ENCODE measurements at regions not wholly inside any gene's neighbourhood (a gene's known extent, or its start where the extent isn't known, plus 50 kb on each side); places are given as distances from the start of the nearest gene placed in this dataset.

- TF ChIP-seq SIN3A (IDR thresholded peaks at IDR 0.05; ENCODE audit: borderline replicate concordance, insufficient read depth, low read length) (no peak), REST (IDR thresholded peaks at IDR 0.05; ENCODE audit: insufficient read depth in 1 of 2, low read depth in 2 of 2, low read length in 2 of 2) (no peak), FOXP2 (optimal IDR thresholded peaks at IDR 0.05; ENCODE audit: borderline replicate concordance, extremely low read depth, extremely low read length, insufficient read depth) (no peak), POLR2AphosphoS5 (IDR thresholded peaks at IDR 0.05; ENCODE audit: low read depth, low read length) (no peak), TAF1 (IDR thresholded peaks at IDR 0.05; ENCODE audit: borderline replicate concordance, insufficient read depth, low read length) (no peak)
Measured at GRCh38 chr5:101091902-101092301, 188.8 kb upstream of the ST8SIA4 start.

GRCh38 chr5:101084353-101084752, 181.3 kb upstream of the ST8SIA4 start:
- TF ChIP-seq SIN3A (IDR thresholded peaks at IDR 0.05; ENCODE audit: borderline replicate concordance, insufficient read depth, low read length) (no peak), FOXP2 (optimal IDR thresholded peaks at IDR 0.05; ENCODE audit: borderline replicate concordance, extremely low read depth, extremely low read length, insufficient read depth) (no peak), TAF1 (IDR thresholded peaks at IDR 0.05; ENCODE audit: borderline replicate concordance, insufficient read depth, low read length) (no peak), POLR2AphosphoS5 (IDR thresholded peaks at IDR 0.05; ENCODE audit: low read depth, low read length) (no peak), REST (IDR thresholded peaks at IDR 0.05; ENCODE audit: insufficient read depth in 1 of 2, low read depth in 2 of 2, low read length in 2 of 2) (no peak)

- TF ChIP-seq POLR2AphosphoS5 (IDR thresholded peaks at IDR 0.05; ENCODE audit: low read depth, low read length): no peak
Measured at GRCh38 chr5:101080462-101081240, 177.6 kb upstream of the ST8SIA4 start.

GRCh38 chr5:101068298-101068697, 165.2 kb upstream of the ST8SIA4 start:
- TF ChIP-seq TAF1 (IDR thresholded peaks at IDR 0.05; ENCODE audit: borderline replicate concordance, insufficient read depth, low read length) (no peak), POLR2AphosphoS5 (IDR thresholded peaks at IDR 0.05; ENCODE audit: low read depth, low read length) (no peak), FOXP2 (optimal IDR thresholded peaks at IDR 0.05; ENCODE audit: borderline replicate concordance, extremely low read depth, extremely low read length, insufficient read depth) (no peak), REST (IDR thresholded peaks at IDR 0.05; ENCODE audit: insufficient read depth in 1 of 2, low read depth in 2 of 2, low read length in 2 of 2) (no peak), SIN3A (IDR thresholded peaks at IDR 0.05; ENCODE audit: borderline replicate concordance, insufficient read depth, low read length) (no peak)

- no peak for TF ChIP-seq FOXP2 (optimal IDR thresholded peaks at IDR 0.05; ENCODE audit: borderline replicate concordance, extremely low read depth, extremely low read length, insufficient read depth)
- no peak for TF ChIP-seq REST (IDR thresholded peaks at IDR 0.05; ENCODE audit: insufficient read depth in 1 of 2, low read depth in 2 of 2, low read length in 2 of 2)
- TF ChIP-seq TAF1 (IDR thresholded peaks at IDR 0.05; ENCODE audit: borderline replicate concordance, insufficient read depth, low read length): no peak
- no peak for TF ChIP-seq SIN3A (IDR thresholded peaks at IDR 0.05; ENCODE audit: borderline replicate concordance, insufficient read depth, low read length)
- no peak for TF ChIP-seq POLR2AphosphoS5 (IDR thresholded peaks at IDR 0.05; ENCODE audit: low read depth, low read length)
Measured at GRCh38 chr5:101067429-101067828, 164.3 kb upstream of the ST8SIA4 start.
